B cell (primary cell): ENCODE measurements at regions not wholly inside any gene's neighbourhood (a gene's known extent, or its start where the extent isn't known, plus 50 kb on each side); places are given as distances from the start of the nearest gene placed in this dataset.
"Not testable (repeated sequence)": the region's sequence is repeated elsewhere in the genome, so short reads cannot be mapped to it uniquely, and the experiment has no call there.

ENCODE experiments used
- ATAC-seq: fragments of 200-7000 bp; cut with Tn5 transposase; one replicate; pipeline ENCODE4 v1.10.0; 2021; ENCODE audit warnings: low read depth, mild to moderate bottlenecking, moderate number of reproducible peaks, moderate library complexity
- CTCF ChIA-PET: fragments of 350-600 bp; sonication (Branson Sonifier 250); formaldehyde crosslinking; loops from one replicate; lab custom pipeline; 2021; ENCODE audit warnings: antibody characterized with exemption, inconsistent platforms; lab: Charles Lee
- POLR2A ChIA-PET: fragments of 350-600 bp; sonication (Branson Sonifier 250); formaldehyde crosslinking; loops from one replicate; lab custom pipeline; 2021; ENCODE audit warnings: antibody characterized with exemption; lab: Charles Lee
- DNase-seq: peaks from one replicate; pipeline ENCODE4 v3.0.0; 2013
- H2AFZ ChIP-seq: 2 replicates; pipeline ENCODE4 v1.6.1; 2012; ENCODE audit warnings: mild to moderate bottlenecking, low read depth, low read length; ENCODE audit not compliant: insufficient read depth, poor library complexity, severe bottlenecking
- H3K27ac ChIP-seq, 2 donors: 1 replicate in 1 of 2; 2 replicates in 1 of 2; pipeline ENCODE4 v1.5.1; 2012 to 2013; ENCODE audit warnings: low read length in 2 of 2, mild to moderate bottlenecking in 2 of 2, moderate library complexity in 1 of 2
- H3K27me3 ChIP-seq, 4 experiments: fragments of 200-600 bp in 1 of 4; sonication (generic) in 1 of 4; replicated peaks in 1 of 4; 1 replicate in 2 of 4; 2 replicates in 2 of 4; pipeline versions ENCODE4 v1.6.1 to v1.7.0; 2013 to 2016; ENCODE audit warnings: low read length in 3 of 4, mild to moderate bottlenecking in 2 of 4, mixed read lengths in 1 of 4, moderate library complexity in 1 of 4; ENCODE audit not compliant: insufficient read depth in 4 of 4, control insufficient read depth in 3 of 4; ENCODE audit errors: control extremely low read depth in 1 of 4
- H3K36me3 ChIP-seq, 2 experiments: replicated peaks in 1 of 2; 1 replicate in 1 of 2; 2 replicates in 1 of 2; pipeline versions ENCODE4 v1.6.1 to v1.7.1; 2013; ENCODE audit warnings: low read length in 1 of 2; ENCODE audit not compliant: insufficient read depth in 2 of 2, control insufficient read depth in 1 of 2; ENCODE audit errors: control extremely low read depth in 1 of 2, extremely low read depth in 1 of 2
- H3K4me1 ChIP-seq, 2 donors: fragments of 200-600 bp in 1 of 2; sonication (generic) in 1 of 2; 1 replicate in 1 of 2; 2 replicates in 1 of 2; pipeline versions ENCODE4 v1.5.1 to v1.6.1; 2013 to 2017; ENCODE audit warnings: low read length in 2 of 2; ENCODE audit not compliant: control insufficient read depth in 2 of 2, insufficient read depth in 2 of 2
- H3K4me2 ChIP-seq: replicated peaks from 2 replicates; pipeline ENCODE3; 2012; ENCODE audit warnings: mild to moderate bottlenecking, low read depth, low read length; ENCODE audit not compliant: poor library complexity, severe bottlenecking
- H3K4me3 ChIP-seq, 5 experiments: fragments of 200-600 bp in 1 of 5; sonication (generic) in 1 of 5; 1 replicate in 3 of 5; 2 replicates in 2 of 5; pipeline versions ENCODE4 v1.5.1 to v1.7.0; 2011 to 2016; ENCODE audit warnings: low read length in 4 of 5, mild to moderate bottlenecking in 4 of 5, low read depth in 2 of 5, control low read depth in 1 of 5, moderate library complexity in 1 of 5; ENCODE audit not compliant: insufficient read depth in 1 of 5; ENCODE audit errors: control extremely low read depth in 1 of 5, extremely low read depth in 1 of 5
- H3K79me2 ChIP-seq: fragments of 200-600 bp; sonication (generic); one replicate; pipeline ENCODE4 v1.6.0; 2016; ENCODE audit warnings: low read length; ENCODE audit not compliant: control insufficient read depth, insufficient read depth
- H3K9ac ChIP-seq: fragments of 200-600 bp; sonication (generic); 2 replicates; pipeline ENCODE4 v1.6.1; 2017; ENCODE audit warnings: mild to moderate bottlenecking, low read length, moderate library complexity
- H3K9me3 ChIP-seq, 3 donors: one replicate each; pipeline versions ENCODE4 v1.6.1 to v1.7.1; 2013; ENCODE audit warnings: low read length in 2 of 3; ENCODE audit not compliant: control insufficient read depth in 2 of 3, insufficient read depth in 1 of 3; ENCODE audit errors: control extremely low read depth in 1 of 3
- H4K20me1 ChIP-seq: 2 replicates; pipeline ENCODE4 v1.6.0; 2012; ENCODE audit warnings: mild to moderate bottlenecking, low read length; ENCODE audit not compliant: insufficient read depth, control insufficient read depth, poor library complexity, severe bottlenecking
- H3K27ac Mint-ChIP-seq: one replicate; pipeline ENCODE4 v1.8.0; 2021; ENCODE audit warnings: mixed read lengths
- H3K27me3 Mint-ChIP-seq: one replicate; pipeline ENCODE4 v1.8.0; 2021; ENCODE audit warnings: mixed read lengths
- H3K4me1 Mint-ChIP-seq: one replicate; pipeline ENCODE4 v1.8.0; 2021; ENCODE audit warnings: mixed read lengths
- H3K4me3 Mint-ChIP-seq: one replicate; pipeline ENCODE4 v1.8.0; 2021; ENCODE audit warnings: mixed read lengths
- H3K9me3 Mint-ChIP-seq: one replicate; pipeline ENCODE4 v1.8.0; 2022; ENCODE audit warnings: mixed read lengths; ENCODE audit not compliant: insufficient read depth
- CTCF ChIP-seq: fragments of 200-600 bp; IDR thresholded peaks from one replicate; pipeline ENCODE4 v1.8.0; 2022; ENCODE audit warnings: antibody characterized with exemption, mild to moderate bottlenecking
- EZH2 ChIP-seq: IDR thresholded peaks from 2 replicates; pipeline ENCODE4 v1.6.1; 2012; ENCODE audit warnings: borderline replicate concordance, low read depth, mild to moderate bottlenecking, moderate library complexity, low read length; ENCODE audit not compliant: insufficient read depth, poor library complexity, severe bottlenecking
- WGBS: methylation state at CpG from one replicate; pipeline ENCODE4 v1.1.5; 2013; ENCODE audit warnings: missing lambda C conversion rate; ENCODE audit not compliant: insufficient coverage; 5-methylcytosine and 5-hydroxymethylcytosine counted together
- intact Hi-C: fragments of 100-400 bp; cut with micrococcal nuclease; formaldehyde crosslinking; loops from one replicate; pipeline ENCODE4 v1.10.0; 2022

GRCh38 chr1:157213836-157214235, 75.6 kb upstream of the ETV3 start:
- POLR2A ChIA-PET: no interaction called here
- ATAC-seq (no peak), DNase-seq (no peak)
- intact Hi-C loops: no loop called here
- H3K9me3 Mint-ChIP-seq: peaks cover 22% of the 10 kb centered on the region
- no peak for TF ChIP-seq CTCF
- TF ChIP-seq EZH2: no peak
- H3K27me3 ChIP-seq: peaks cover 0 to 24% (median 0%) of the 10 kb centered on the region in 4 experiments
- WGBS: 83% methylated on average over 1 of the region's 2 CpGs
- H3K27me3 Mint-ChIP-seq: peaks cover 55% of the 10 kb centered on the region
- no peak overlapping the region for H3K4me2 ChIP-seq
- no peak overlapping the region for H3K9ac ChIP-seq
- no peaks in the 10 kb centered on the region for H3K36me3 ChIP-seq
- H3K9me3 ChIP-seq: peaks cover 2 to 20% (median 11%) of the 10 kb centered on the region in 3 donors
- CTCF ChIA-PET: no interaction called here
- H3K4me3 ChIP-seq: no peak overlapping the region
- no peak overlapping the region for H3K27ac Mint-ChIP-seq
- no peak overlapping the region for H3K27ac ChIP-seq
- H2AFZ ChIP-seq: no peak overlapping the region
- H3K4me1 ChIP-seq: no peaks in the 10 kb centered on the region
- no peaks in the 10 kb centered on the region for H4K20me1 ChIP-seq
- H3K79me2 ChIP-seq: no peaks in the 10 kb centered on the region
- H3K4me3 Mint-ChIP-seq: no peak overlapping the region
- no peaks in the 10 kb centered on the region for H3K4me1 Mint-ChIP-seq

- Histone ChIP-seq H3K27me3 (peaks cover 0 to 3% (median 0%) of the 10 kb centered on the region in 4 experiments), H3K9ac (no peak overlapping the region), H4K20me1 (no peaks in the 10 kb centered on the region), H3K36me3 (no peaks in the 10 kb centered on the region), H3K4me1 (no peaks in the 10 kb centered on the region), H3K4me2 (no peak overlapping the region), H2AFZ (no peak overlapping the region), H3K9me3 (peaks cover 0 to 13% (median 2%) of the 10 kb centered on the region in 3 donors), H3K79me2 (no peaks in the 10 kb centered on the region), H3K4me3 (no peak overlapping the region), H3K27ac (no peak overlapping the region)
- DNase-seq (no peak), ATAC-seq (no peak)
- Mint-ChIP-seq H3K9me3 (peaks cover 17% of the 10 kb centered on the region), H3K27ac (no peak overlapping the region), H3K4me3 (no peak overlapping the region), H3K27me3 (peaks cover 41% of the 10 kb centered on the region), H3K4me1 (no peaks in the 10 kb centered on the region)
- ChIA-PET POLR2A (no interaction called here), CTCF (no interaction called here)
- no CpG with 5 or more reads among the region's 2 CpGs for WGBS
- intact Hi-C loops: no loop called here
- no peak for TF ChIP-seq EZH2
- no peak for TF ChIP-seq CTCF
These were observed 71.3 kb upstream of the ETV3 start for GRCh38 chr1:157209514-157209913.

- H3K4me1 Mint-ChIP-seq, H3K4me3 Mint-ChIP-seq, POLR2A ChIA-PET, H3K9me3 Mint-ChIP-seq, H3K4me2 ChIP-seq, H3K9me3 ChIP-seq, intact Hi-C loops, ATAC-seq, H3K4me1 ChIP-seq, H3K9ac ChIP-seq, DNase-seq, H3K79me2 ChIP-seq, H3K36me3 ChIP-seq, H2AFZ ChIP-seq, H3K27me3 ChIP-seq, H3K27ac Mint-ChIP-seq, H4K20me1 ChIP-seq, H3K4me3 ChIP-seq, H3K27ac ChIP-seq: not testable (repeated sequence)
- WGBS: no CpG with 5 or more reads among the region's 3 CpGs
- peaks cover 28% of the 10 kb centered on the region for H3K27me3 Mint-ChIP-seq
- CTCF ChIA-PET: interaction anchor here (1.0 kb wide), 1 partner anchor 11 kb away, joined by 3 read pairs; no protein-coding TSS in a partner anchor
These were observed 67.8 kb upstream of the ETV3 start for GRCh38 chr1:157205982-157206381.
